Kidney epithelial cell (primary cell): ENCODE measurements at regions not wholly inside any gene's neighbourhood (a gene's known extent, or its start where the extent isn't known, plus 50 kb on each side); places are given as distances from the start of the nearest gene placed in this dataset.

Experiments
- DNase-seq: peaks from one replicate; pipeline ENCODE4 v3.0.0-alpha.2; 2010; ENCODE audit warnings: low read depth
- H3K27me3 ChIP-seq: 2 replicates; pipeline ENCODE4 v1.6.0; 2011; ENCODE audit warnings: low read length; ENCODE audit not compliant: control insufficient read depth, insufficient read depth
- H3K36me3 ChIP-seq: 2 replicates; pipeline ENCODE4 v1.5.1; 2011; ENCODE audit warnings: low read length; ENCODE audit not compliant: control insufficient read depth, insufficient read depth
- H3K4me3 ChIP-seq: 2 replicates; pipeline ENCODE4 v1.5.1; 2011; ENCODE audit warnings: low read depth, mild to moderate bottlenecking, control low read depth, low read length
- TF ChIP-seq, protein P1 (sequence below): IDR thresholded peaks from 2 replicates; pipeline ENCODE4 v1.5.1; 2011; ENCODE audit warnings: mild to moderate bottlenecking, moderate library complexity, low read length, control low read depth, inconsistent platforms; ENCODE audit not compliant: insufficient read depth, poor library complexity, severe bottlenecking

DNA sequence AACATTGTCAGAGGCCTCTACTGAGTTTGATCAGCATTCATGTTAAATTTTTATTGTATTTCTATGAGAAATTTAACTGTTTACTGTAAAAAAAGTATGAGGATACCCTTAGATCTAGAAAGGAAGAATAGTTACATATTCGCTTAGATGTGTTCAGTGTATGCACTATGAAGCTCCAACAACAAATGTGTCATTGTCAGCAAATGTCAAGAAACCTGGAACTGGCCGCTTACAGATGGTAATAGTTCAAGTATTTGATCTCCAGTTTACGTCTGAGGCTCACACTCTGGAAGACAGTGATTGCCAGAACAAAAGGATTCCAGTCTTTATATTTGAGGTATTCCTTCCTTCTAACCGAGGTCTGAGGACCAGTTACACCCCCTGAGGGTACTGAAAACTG is 921.2 kb upstream of the LRRTM1 start:
- no peak overlapping the region for H3K4me3 ChIP-seq
- TF ChIP-seq, protein P1, sequence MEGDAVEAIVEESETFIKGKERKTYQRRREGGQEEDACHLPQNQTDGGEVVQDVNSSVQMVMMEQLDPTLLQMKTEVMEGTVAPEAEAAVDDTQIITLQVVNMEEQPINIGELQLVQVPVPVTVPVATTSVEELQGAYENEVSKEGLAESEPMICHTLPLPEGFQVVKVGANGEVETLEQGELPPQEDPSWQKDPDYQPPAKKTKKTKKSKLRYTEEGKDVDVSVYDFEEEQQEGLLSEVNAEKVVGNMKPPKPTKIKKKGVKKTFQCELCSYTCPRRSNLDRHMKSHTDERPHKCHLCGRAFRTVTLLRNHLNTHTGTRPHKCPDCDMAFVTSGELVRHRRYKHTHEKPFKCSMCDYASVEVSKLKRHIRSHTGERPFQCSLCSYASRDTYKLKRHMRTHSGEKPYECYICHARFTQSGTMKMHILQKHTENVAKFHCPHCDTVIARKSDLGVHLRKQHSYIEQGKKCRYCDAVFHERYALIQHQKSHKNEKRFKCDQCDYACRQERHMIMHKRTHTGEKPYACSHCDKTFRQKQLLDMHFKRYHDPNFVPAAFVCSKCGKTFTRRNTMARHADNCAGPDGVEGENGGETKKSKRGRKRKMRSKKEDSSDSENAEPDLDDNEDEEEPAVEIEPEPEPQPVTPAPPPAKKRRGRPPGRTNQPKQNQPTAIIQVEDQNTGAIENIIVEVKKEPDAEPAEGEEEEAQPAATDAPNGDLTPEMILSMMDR: no peak
- H3K36me3 ChIP-seq: no peaks in the 10 kb centered on the region
- DNase-seq: no peak
- H3K27me3 ChIP-seq: no peaks in the 10 kb centered on the region

DNA sequence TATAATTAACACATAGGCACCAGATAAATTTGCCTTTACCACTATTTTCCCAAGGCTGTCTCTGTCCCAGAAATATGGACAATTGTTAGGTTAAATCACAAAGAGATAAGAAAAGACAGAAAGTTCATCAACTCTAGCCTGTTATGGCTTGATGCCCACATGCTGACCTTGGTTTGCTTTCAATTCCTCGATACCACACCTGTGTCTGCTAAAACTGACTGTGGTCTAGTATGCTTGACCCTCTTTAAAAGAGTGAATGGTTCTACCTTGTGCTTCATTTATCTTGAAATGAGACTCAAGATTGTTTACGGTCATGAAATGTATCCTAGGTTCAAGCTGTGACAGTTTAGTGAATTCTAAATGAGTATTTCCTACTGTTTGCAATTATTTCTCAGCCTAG is 909.0 kb upstream of the LRRTM1 start:
- Histone ChIP-seq H3K27me3 (no peaks in the 10 kb centered on the region), H3K36me3 (no peaks in the 10 kb centered on the region), H3K4me3 (no peak overlapping the region)
- DNase-seq: no peak
- TF ChIP-seq, protein P1: no peak

DNA sequence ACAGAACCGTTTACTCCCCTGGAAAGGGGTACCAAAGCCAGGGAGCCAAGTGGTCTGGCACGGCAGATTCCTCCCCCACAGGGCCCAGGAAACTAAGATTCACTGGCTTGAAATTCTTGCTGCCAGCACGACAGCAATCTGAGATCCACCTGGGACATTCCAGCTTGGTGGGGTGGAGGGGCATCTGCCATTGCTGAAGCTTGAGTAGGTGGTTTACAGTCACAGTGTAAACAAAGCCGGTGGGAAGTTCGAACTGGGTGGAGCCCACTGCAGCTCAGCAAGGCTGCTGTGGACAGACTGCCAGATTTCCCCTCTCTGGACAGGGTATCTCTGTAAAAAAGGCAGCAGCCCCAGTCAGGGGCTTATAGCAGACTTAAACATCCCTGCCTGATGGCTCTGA is 901.7 kb upstream of the LRRTM1 start:
- DNase-seq: no peak
- H3K4me3 ChIP-seq: no peak overlapping the region
- H3K36me3 ChIP-seq: no peaks in the 10 kb centered on the region
- TF ChIP-seq, protein P1: no peak
- H3K27me3 ChIP-seq: no peaks in the 10 kb centered on the region

DNA sequence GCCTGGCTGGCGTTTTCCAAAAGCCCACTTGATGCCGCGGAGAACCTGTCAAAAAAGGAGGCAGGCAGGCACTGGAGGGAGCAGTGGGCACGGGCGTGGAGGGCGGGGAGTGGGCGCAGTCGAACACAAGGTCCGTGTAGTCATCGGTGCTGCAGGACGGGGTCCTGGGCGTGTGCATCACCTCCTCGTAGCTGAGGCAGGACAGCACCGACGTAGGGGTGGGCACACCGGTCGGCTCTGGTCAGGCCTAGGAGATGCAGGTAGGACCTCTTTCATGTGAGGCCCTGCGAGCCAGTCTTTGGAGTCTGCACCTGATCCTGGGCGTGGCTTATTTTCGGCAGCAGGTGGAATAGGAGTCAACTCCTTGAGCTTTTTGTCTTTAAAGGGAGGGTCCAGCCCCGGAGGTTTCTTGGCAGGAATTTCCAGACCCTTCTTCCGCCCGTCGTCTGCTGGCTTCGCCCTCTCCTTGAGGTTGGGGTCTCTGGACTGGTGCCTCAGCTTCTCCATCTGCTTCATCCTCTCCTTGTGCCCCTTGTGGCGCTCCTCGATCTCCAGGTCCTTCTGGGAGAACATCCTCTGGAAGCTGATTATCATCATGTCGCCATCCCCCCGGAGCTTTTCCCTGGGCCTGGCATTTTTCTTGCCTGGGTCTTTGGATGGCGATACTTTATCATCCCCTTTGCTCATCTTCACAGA is 892.5 kb upstream of the LRRTM1 start:
- Histone ChIP-seq H3K4me3 (no peak overlapping the region), H3K36me3 (no peaks in the 10 kb centered on the region), H3K27me3 (no peaks in the 10 kb centered on the region)
- DNase-seq: no peak
- TF ChIP-seq, protein P1: no peak

DNA sequence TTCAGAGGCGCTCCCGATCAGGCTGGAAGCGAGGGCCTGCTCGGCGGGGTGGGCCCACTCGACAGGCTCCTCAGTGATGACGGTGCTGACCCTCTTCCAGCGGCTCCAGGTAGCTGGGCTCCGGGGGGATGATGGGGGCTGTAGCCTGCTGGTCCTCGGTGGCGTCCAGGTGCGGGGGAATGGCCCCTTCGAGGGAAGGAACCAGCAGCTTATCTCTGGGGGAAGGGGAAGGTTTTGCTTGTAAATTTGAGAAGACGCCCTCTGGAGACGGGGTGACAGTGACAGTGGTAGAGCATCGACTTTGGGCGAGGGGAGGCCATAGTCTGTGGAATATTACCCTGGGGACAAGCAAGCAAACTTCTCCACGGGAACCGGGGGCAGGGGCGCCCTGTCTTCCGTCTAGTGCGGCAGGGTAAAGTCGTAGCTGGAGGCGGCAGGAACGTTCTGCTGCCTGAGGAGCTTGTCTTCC is 891.9 kb upstream of the LRRTM1 start:
- Histone ChIP-seq H3K27me3 (no peaks in the 10 kb centered on the region), H3K4me3 (no peak overlapping the region), H3K36me3 (no peaks in the 10 kb centered on the region)
- DNase-seq: no peak
- TF ChIP-seq, protein P1: no peak
